Mesenchymal stem cell (in vitro differentiated cells and primary cell): ENCODE measurements at regions not wholly inside any gene's neighbourhood (a gene's known extent, or its start where the extent isn't known, plus 50 kb on each side); places are given as distances from the start of the nearest gene placed in this dataset.
A peak's percentile ranks its signal among the peaks of the same experiment; 100 is the strongest.

Source experiments
- DNase-seq: peaks from one replicate; pipeline ENCODE4 v3.0.0-alpha.2; 2013
- H2AFZ ChIP-seq: one replicate; pipeline ENCODE4 v1.6.1; 2013; ENCODE audit warnings: low read depth, mild to moderate bottlenecking, control low read depth, inconsistent platforms, low read length, moderate library complexity
- H2AK5ac ChIP-seq: 2 replicates; pipeline ENCODE4 v1.6.1; 2013; ENCODE audit warnings: low read length, moderate library complexity, mild to moderate bottlenecking, inconsistent platforms; ENCODE audit not compliant: severe bottlenecking
- H2BK120ac ChIP-seq: one replicate; pipeline ENCODE4 v1.6.1; 2013; ENCODE audit warnings: low read depth, mild to moderate bottlenecking, inconsistent platforms, low read length, moderate library complexity
- H2BK12ac ChIP-seq, 2 experiments: one replicate each; pipeline ENCODE4 v1.6.1; 2013; ENCODE audit warnings: inconsistent platforms in 2 of 2, low read length in 2 of 2, mild to moderate bottlenecking in 2 of 2, moderate library complexity in 2 of 2, control low read depth in 1 of 2
- H2BK15ac ChIP-seq: one replicate; pipeline ENCODE4 v1.6.1; 2013; ENCODE audit warnings: mild to moderate bottlenecking, low read depth, inconsistent platforms; ENCODE audit not compliant: poor library complexity, severe bottlenecking
- H2BK5ac ChIP-seq: 2 replicates; pipeline ENCODE4 v1.6.1; 2013; ENCODE audit warnings: low read depth, mild to moderate bottlenecking, low read length, control low read depth, inconsistent platforms; ENCODE audit not compliant: poor library complexity, severe bottlenecking
- H3K14ac ChIP-seq, 2 experiments: one replicate each; pipeline ENCODE4 v1.6.1; 2013; ENCODE audit warnings: inconsistent platforms in 2 of 2, low read length in 2 of 2, control low read depth in 1 of 2, mild to moderate bottlenecking in 1 of 2, moderate library complexity in 1 of 2
- H3K18ac ChIP-seq, 2 experiments: one replicate each; pipeline ENCODE4 v1.6.1; 2013; ENCODE audit warnings: inconsistent platforms in 2 of 2, low read length in 2 of 2, control low read depth in 1 of 2, low read depth in 1 of 2, mild to moderate bottlenecking in 1 of 2
- H3K23ac ChIP-seq, 2 experiments: one replicate each; pipeline ENCODE4 v1.6.1; 2013; ENCODE audit warnings: inconsistent platforms in 2 of 2, low read length in 2 of 2, mild to moderate bottlenecking in 2 of 2, moderate library complexity in 2 of 2, control low read depth in 1 of 2
- H3K27ac ChIP-seq: 2 replicates; pipeline ENCODE4 v1.5.1; 2013; ENCODE audit warnings: mild to moderate bottlenecking, moderate library complexity, low read length, control low read depth, inconsistent platforms; ENCODE audit not compliant: poor library complexity, severe bottlenecking
- H3K27me3 ChIP-seq, 2 experiments: 2 replicates each; pipeline versions ENCODE4 v1.6.1 to v1.7.0; 2013; ENCODE audit warnings: low read length in 2 of 2, mild to moderate bottlenecking in 2 of 2, moderate library complexity in 2 of 2, control low read depth in 1 of 2, inconsistent platforms in 1 of 2; ENCODE audit not compliant: control insufficient read depth in 1 of 2, insufficient read depth in 1 of 2
- H3K36me3 ChIP-seq, 2 experiments: 2 replicates each; pipeline versions ENCODE4 v1.6.1 to v1.7.0; 2013; ENCODE audit warnings: low read length in 2 of 2, control low read depth in 1 of 2, inconsistent platforms in 1 of 2, low read depth in 1 of 2, mild to moderate bottlenecking in 1 of 2; ENCODE audit not compliant: insufficient read depth in 2 of 2, control insufficient read depth in 1 of 2
- H3K4ac ChIP-seq, 2 experiments: one replicate each; pipeline ENCODE4 v1.6.1; 2013; ENCODE audit warnings: inconsistent platforms in 2 of 2, low read length in 2 of 2, mild to moderate bottlenecking in 2 of 2, moderate library complexity in 2 of 2, control low read depth in 1 of 2, low read depth in 1 of 2
- H3K4me1 ChIP-seq: 2 replicates; pipeline ENCODE4 v1.6.1; 2013; ENCODE audit warnings: low read depth, low read length, control low read depth; ENCODE audit not compliant: control insufficient read depth, insufficient read depth
- H3K4me2 ChIP-seq: 2 replicates; pipeline ENCODE4 v1.6.1; 2013; ENCODE audit warnings: low read length, mild to moderate bottlenecking, inconsistent platforms; ENCODE audit not compliant: poor library complexity, severe bottlenecking
- H3K4me3 ChIP-seq, 2 experiments: 2 replicates each; pipeline versions ENCODE4 v1.5.1 to v1.7.0; 2013; ENCODE audit warnings: low read length in 2 of 2, mild to moderate bottlenecking in 2 of 2, control low read depth in 1 of 2, low read depth in 1 of 2; ENCODE audit not compliant: insufficient read depth in 1 of 2
- H3K79me1 ChIP-seq: replicated peaks from 2 replicates; pipeline ENCODE4 v1.6.1; 2013; ENCODE audit warnings: mild to moderate bottlenecking, control low read depth, low read length, inconsistent platforms; ENCODE audit not compliant: poor library complexity, severe bottlenecking
- H3K9ac ChIP-seq: 2 replicates; pipeline ENCODE4 v1.7.0; 2013; ENCODE audit warnings: mild to moderate bottlenecking, low read length, moderate library complexity
- H3K9me3 ChIP-seq: 2 replicates; pipeline ENCODE4 v1.7.0; 2013; ENCODE audit warnings: mild to moderate bottlenecking, low read length; ENCODE audit not compliant: control insufficient read depth
- H4K8ac ChIP-seq: one replicate; pipeline ENCODE4 v1.6.1; 2013; ENCODE audit warnings: inconsistent platforms, mild to moderate bottlenecking, low read length, moderate library complexity
- H4K91ac ChIP-seq: one replicate; pipeline ENCODE4 v1.6.1; 2013; ENCODE audit warnings: mild to moderate bottlenecking, low read length, inconsistent platforms
- WGBS: methylation state at CpG from one replicate; pipeline ENCODE4 v1.1.7; 2013; ENCODE audit warnings: mixed read lengths; 5-methylcytosine and 5-hydroxymethylcytosine counted together

GRCh38 chr19:31600731-31601295 is 251.6 kb upstream of the TSHZ3 start:
- WGBS: 89% methylated on average over 10 of the region's 11 CpGs
- Histone ChIP-seq H2BK12ac (no peak overlapping the region), H3K4me1 (no peaks in the 10 kb centered on the region), H2BK15ac (no peak overlapping the region), H3K27me3 (peaks cover 0 to 4% of the 10 kb centered on the region in 2 experiments), H4K8ac (no peak overlapping the region), H3K23ac (no peak overlapping the region), H3K27ac (no peak overlapping the region), H3K79me1 (no peaks in the 10 kb centered on the region), H3K4ac (no peak overlapping the region), H3K14ac (no peak overlapping the region), H2AFZ (no peak overlapping the region), H3K9ac (no peak overlapping the region), H3K18ac (no peak overlapping the region), H2AK5ac (no peak overlapping the region), H3K4me3 (no peak overlapping the region), H3K9me3 (no peaks in the 10 kb centered on the region), H4K91ac (no peak overlapping the region), H3K36me3 (no peaks in the 10 kb centered on the region), H3K4me2 (no peak overlapping the region), H2BK120ac (no peak overlapping the region), H2BK5ac (no peak overlapping the region)
- DNase-seq: no peak

- Histone ChIP-seq H3K27me3 (peaks cover 0 to 4% of the 10 kb centered on the region in 2 experiments), H3K4ac (no peak overlapping the region), H2AFZ (no peak overlapping the region), H3K4me3 (no peak overlapping the region), H4K91ac (no peak overlapping the region), H3K18ac (no peak overlapping the region), H4K8ac (no peak overlapping the region), H3K9me3 (no peaks in the 10 kb centered on the region), H2BK120ac (no peak overlapping the region), H3K4me1 (no peaks in the 10 kb centered on the region), H3K4me2 (no peak overlapping the region), H2AK5ac (no peak overlapping the region), H3K9ac (no peak overlapping the region), H3K14ac (peak overlapping the region in 1 of 2 experiments; percentile 57), H3K79me1 (no peaks in the 10 kb centered on the region), H3K27ac (no peak overlapping the region), H2BK15ac (no peak overlapping the region), H2BK12ac (no peak overlapping the region), H2BK5ac (no peak overlapping the region), H3K36me3 (no peaks in the 10 kb centered on the region), H3K23ac (no peak overlapping the region)
- 91% methylated on average over 9 of the region's 9 CpGs for WGBS
- DNase-seq: no peak
Measured at GRCh38 chr19:31601855-31602254, 252.6 kb upstream of the TSHZ3 start.

DNA sequence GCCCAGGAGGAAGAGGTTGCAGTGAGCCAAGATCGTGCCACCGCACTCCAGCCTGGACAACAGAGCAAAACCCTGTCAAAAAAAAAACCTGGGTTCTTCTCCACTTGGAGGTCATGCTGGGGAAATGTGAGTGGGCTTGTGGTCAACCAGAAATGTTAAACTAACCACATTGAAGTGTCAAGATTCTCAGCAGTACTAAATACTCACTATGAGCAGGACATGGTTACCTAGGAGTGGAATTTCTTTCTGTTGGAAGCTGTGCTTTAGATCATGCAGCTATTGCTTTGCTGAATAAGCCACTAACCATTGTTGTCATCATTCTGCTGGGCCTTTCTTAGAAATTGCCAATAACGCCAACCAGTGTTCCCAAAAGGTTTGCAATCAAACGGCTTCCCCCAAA is 253.3 kb upstream of the TSHZ3 start:
- no peak overlapping the region for H3K9ac ChIP-seq
- H3K18ac ChIP-seq: no peak overlapping the region
- no peak overlapping the region for H3K4me2 ChIP-seq
- 92% methylated on average over 4 of the region's 4 CpGs for WGBS
- DNase-seq: no peak
- H3K14ac ChIP-seq: no peak overlapping the region
- no peak overlapping the region for H2BK15ac ChIP-seq
- no peak overlapping the region for H2AFZ ChIP-seq
- H3K79me1 ChIP-seq: no peaks in the 10 kb centered on the region
- H3K9me3 ChIP-seq: no peaks in the 10 kb centered on the region
- H3K4ac ChIP-seq: no peak overlapping the region
- H3K27ac ChIP-seq: no peak overlapping the region
- H3K23ac ChIP-seq: no peak overlapping the region
- no peak overlapping the region for H4K91ac ChIP-seq
- no peaks in the 10 kb centered on the region for H3K4me1 ChIP-seq
- no peaks in the 10 kb centered on the region for H3K36me3 ChIP-seq
- peaks cover 0 to 4% of the 10 kb centered on the region in 2 experiments for H3K27me3 ChIP-seq
- H2BK12ac ChIP-seq: no peak overlapping the region
- H4K8ac ChIP-seq: no peak overlapping the region
- H2BK5ac ChIP-seq: no peak overlapping the region
- no peak overlapping the region for H3K4me3 ChIP-seq
- no peak overlapping the region for H2AK5ac ChIP-seq
- H2BK120ac ChIP-seq: no peak overlapping the region

GRCh38 chr19:31604493-31605040 is 255.3 kb upstream of the TSHZ3 start:
- H2AK5ac ChIP-seq: no peak overlapping the region
- H3K27ac ChIP-seq: no peak overlapping the region
- H2AFZ ChIP-seq: no peak overlapping the region
- no peaks in the 10 kb centered on the region for H3K9me3 ChIP-seq
- no peaks in the 10 kb centered on the region for H3K4me1 ChIP-seq
- H4K8ac ChIP-seq: no peak overlapping the region
- H3K23ac ChIP-seq: no peak overlapping the region
- H4K91ac ChIP-seq: no peak overlapping the region
- no peak overlapping the region for H3K18ac ChIP-seq
- no peak overlapping the region for H3K9ac ChIP-seq
- no peak overlapping the region for H3K14ac ChIP-seq
- no peaks in the 10 kb centered on the region for H3K79me1 ChIP-seq
- no peak for DNase-seq
- H2BK120ac ChIP-seq: no peak overlapping the region
- no peak overlapping the region for H3K4me2 ChIP-seq
- H3K4me3 ChIP-seq: no peak overlapping the region
- no peaks in the 10 kb centered on the region for H3K36me3 ChIP-seq
- 86% methylated on average over 10 of the region's 10 CpGs for WGBS
- H2BK12ac ChIP-seq: no peak overlapping the region
- H3K4ac ChIP-seq: no peak overlapping the region
- H2BK5ac ChIP-seq: no peak overlapping the region
- no peak overlapping the region for H2BK15ac ChIP-seq
- peaks cover 0 to 4% of the 10 kb centered on the region in 2 experiments for H3K27me3 ChIP-seq
